COLO829 (cell line): ENCODE measurements at regions not wholly inside any gene's neighbourhood (a gene's known extent, or its start where the extent isn't known, plus 50 kb on each side); places are given as distances from the start of the nearest gene placed in this dataset.
A peak's percentile ranks its signal among the peaks of the same experiment; 100 is the strongest.
"Not testable (repeated sequence)": the region's sequence is repeated elsewhere in the genome, so short reads cannot be mapped to it uniquely, and the experiment has no call there.

Experiments
- DNase-seq: peaks from one replicate; pipeline ENCODE4 v3.0.0; 2012; ENCODE audit warnings: low spot score

GRCh38 chr1:201637282-201638079 lies 98.6 kb downstream of the NAV1 start:
- no peak for DNase-seq

GRCh38 chr1:201639391-201639790 lies 100.5 kb downstream of the NAV1 start:
- DNase-seq = no peak

GRCh38 chr1:201639826-201640225 lies 100.9 kb downstream of the NAV1 start:
- DNase-seq = no peak

GRCh38 chr1:201640624-201641023 lies 101.7 kb downstream of the NAV1 start:
- no peak for DNase-seq

GRCh38 chr1:201641524-201642253 lies 102.8 kb downstream of the NAV1 start:
- no peak for DNase-seq

GRCh38 chr1:201643835-201644104 lies 104.8 kb downstream of the NAV1 start:
- DNase-seq = no peak

- no peak for DNase-seq
Measured at GRCh38 chr1:201644197-201644596, 105.3 kb downstream of the NAV1 start.

- DNase-seq = not testable (repeated sequence)
Measured at GRCh38 chr1:201645000-201645399, 106.1 kb downstream of the NAV1 start.

- no peak for DNase-seq
Measured at GRCh38 chr1:201645956-201646355, 107.0 kb downstream of the NAV1 start.

- DNase-seq = no peak
Measured at GRCh38 chr1:201646411-201647022, 107.6 kb downstream of the NAV1 start.

GRCh38 chr1:201647094-201647493 lies 108.2 kb downstream of the NAV1 start:
- no peak for DNase-seq

- no peak for DNase-seq
Measured at GRCh38 chr1:201647722-201648065, 108.8 kb downstream of the NAV1 start.

- DNase-seq = peak; percentile 54
Measured at GRCh38 chr1:201648066-201648906, 109.4 kb downstream of the NAV1 start.

- DNase-seq = no peak
Measured at GRCh38 chr1:201648907-201649721, 110.2 kb downstream of the NAV1 start.

- no peak for DNase-seq
Measured at GRCh38 chr1:201649761-201650622, 111.1 kb downstream of the NAV1 start.

- DNase-seq = no peak
Measured at GRCh38 chr1:201650623-201650933, 111.7 kb downstream of the NAV1 start.

GRCh38 chr1:201652181-201652580 lies 113.3 kb downstream of the NAV1 start:
- no peak for DNase-seq

GRCh38 chr1:201653233-201653632 lies 114.3 kb downstream of the NAV1 start:
- DNase-seq = no peak

GRCh38 chr1:201653883-201654282 lies 115.0 kb downstream of the NAV1 start:
- DNase-seq = no peak

- no peak for DNase-seq
Measured at GRCh38 chr1:201655243-201655642, 116.3 kb downstream of the NAV1 start.

GRCh38 chr1:201655910-201656309 lies 117.0 kb downstream of the NAV1 start:
- DNase-seq = no peak
